Cardiac fibroblast (primary cell): ENCODE measurements at regions not wholly inside any gene's neighbourhood (a gene's known extent, or its start where the extent isn't known, plus 50 kb on each side); places are given as distances from the start of the nearest gene placed in this dataset.
A peak's percentile ranks its signal among the peaks of the same experiment; 100 is the strongest.

ENCODE experiments used
- DNase-seq, 2 donors: peaks; one replicate each; pipeline versions ENCODE4 v3.0.0 to v3.0.0-alpha.2; 2010; ENCODE audit warnings: low read depth in 2 of 2
- H3K4me3 ChIP-seq, 2 donors: replicated peaks in 1 of 2; 1 replicate in 1 of 2; 2 replicates in 1 of 2; pipeline ENCODE4 v1.5.1; 2011; ENCODE audit warnings: low read depth in 2 of 2, low read length in 2 of 2, mild to moderate bottlenecking in 2 of 2, moderate library complexity in 1 of 2
- CTCF ChIP-seq: IDR thresholded peaks from one replicate; pipeline ENCODE4 v1.5.1; 2011; ENCODE audit warnings: low read depth, mild to moderate bottlenecking, low read length, inconsistent platforms

- DNase-seq, result no peak
- H3K4me3 ChIP-seq, result no peak overlapping the region
- no peak for TF ChIP-seq CTCF
Measured at GRCh38 chr12:67750513-67751183, 102.1 kb downstream of the DYRK2 start.

- no peak overlapping the region for H3K4me3 ChIP-seq
- DNase-seq, result peak in 1 of 2 donors; percentile 7
- TF ChIP-seq CTCF, result no peak
Measured at GRCh38 chr12:67751381-67751928, 102.9 kb downstream of the DYRK2 start.

GRCh38 chr12:67752226-67752732 is 103.7 kb downstream of the DYRK2 start:
- no peak overlapping the region for H3K4me3 ChIP-seq
- no peak for TF ChIP-seq CTCF
- peak in 1 of 2 donors; percentile 47 for DNase-seq

DNA sequence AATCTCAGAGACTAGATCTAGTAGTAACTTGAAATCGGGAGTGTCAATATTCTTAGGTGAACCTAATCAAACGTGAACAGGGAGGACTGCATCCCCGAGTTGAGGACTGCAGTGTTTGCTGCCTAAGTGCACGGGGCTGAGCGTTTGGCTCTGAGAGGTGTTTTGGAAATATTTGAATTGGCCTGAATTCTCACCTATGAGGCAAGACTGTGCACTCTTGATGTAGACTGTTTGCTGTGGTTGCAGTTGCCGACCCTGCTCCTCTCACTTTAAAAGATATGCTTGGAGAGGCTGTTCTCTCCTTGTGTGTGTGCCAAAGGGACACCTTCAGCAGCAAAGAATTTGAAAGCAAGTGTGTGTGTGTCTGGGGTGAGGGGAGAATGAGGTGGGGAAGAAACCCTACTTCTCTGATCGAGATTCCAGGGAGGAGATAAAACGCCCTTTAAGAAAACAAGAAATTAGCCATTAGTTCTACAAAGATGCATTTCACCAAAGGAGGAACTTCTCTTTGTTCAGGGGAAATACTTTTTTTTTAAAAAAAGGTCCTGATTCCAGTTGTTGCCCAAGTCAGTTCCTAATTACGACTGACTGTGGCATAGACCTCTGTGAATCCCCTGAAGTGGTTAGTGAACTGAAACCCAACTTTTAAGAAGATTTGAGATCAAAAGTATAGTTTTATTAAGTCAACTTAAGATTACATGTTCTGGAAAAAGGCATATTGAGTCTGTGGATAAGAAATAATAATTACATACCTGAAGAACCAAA is 106.6 kb downstream of the DYRK2 start:
- DNase-seq, result no peak
- no peak for TF ChIP-seq CTCF
- no peak overlapping the region for H3K4me3 ChIP-seq

DNA sequence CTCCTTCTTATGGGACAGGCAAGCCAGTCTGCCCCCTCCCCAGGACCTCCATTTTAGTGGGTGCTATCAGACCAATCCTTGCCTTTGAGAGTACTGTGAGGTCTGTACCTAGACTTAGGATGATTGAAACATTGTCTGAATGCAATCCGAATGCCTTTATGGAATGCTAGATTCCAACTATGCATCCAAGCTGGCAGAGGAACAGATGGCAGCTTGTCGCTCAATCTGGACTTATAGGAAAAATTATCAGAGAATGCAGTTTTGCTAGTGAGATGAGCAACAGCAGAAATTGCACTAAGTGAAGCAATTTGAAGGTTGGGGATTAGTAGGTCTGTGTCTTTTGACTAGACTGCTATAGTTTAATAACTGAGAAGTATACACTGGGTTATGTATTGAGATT is 109.1 kb downstream of the DYRK2 start:
- TF ChIP-seq CTCF, result no peak
- no peak overlapping the region for H3K4me3 ChIP-seq
- DNase-seq, result no peak

DNA sequence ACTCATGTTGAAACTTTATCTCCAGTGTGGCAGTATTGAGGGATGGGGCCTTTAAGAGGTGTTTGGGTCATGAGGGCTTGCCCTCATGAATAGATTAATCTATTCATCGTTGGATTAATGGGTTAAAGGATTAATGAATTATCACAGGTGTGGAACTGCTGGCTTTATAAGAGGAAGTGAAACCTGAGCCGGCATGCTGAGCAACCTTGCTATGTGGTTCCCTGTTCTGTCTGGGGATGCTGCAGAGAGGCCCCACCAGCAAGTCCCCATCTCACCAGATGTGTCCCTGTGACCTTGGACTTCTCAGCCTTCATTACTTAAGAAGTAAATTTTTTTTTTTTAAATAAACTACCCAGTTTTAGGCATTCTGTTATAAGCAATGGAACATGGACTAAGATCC is 109.6 kb downstream of the DYRK2 start:
- DNase-seq, result no peak
- TF ChIP-seq CTCF, result no peak
- no peak overlapping the region for H3K4me3 ChIP-seq
